ENCODE measurements at regions not wholly inside any gene's neighbourhood (a gene's known extent, or its start where the extent isn't known, plus 50 kb on each side); places are given as distances from the start of the nearest gene placed in this dataset.
"Not testable (repeated sequence)": the region's sequence is repeated elsewhere in the genome, so short reads cannot be mapped to it uniquely, and the experiment has no call there.

GRCh38 chr13:83730674-83731073 lies 151.6 kb downstream of the SLITRK1 start:
- no peak for DNase-seq (ENCODE audit: low read depth, low spot score)

- DNase-seq (ENCODE audit: low read depth, low spot score) = no peak
Measured at GRCh38 chr13:83722443-83722842, 159.8 kb downstream of the SLITRK1 start.

- no peak for DNase-seq (ENCODE audit: low read depth, low spot score)
Measured at GRCh38 chr13:83716121-83716520, 166.2 kb downstream of the SLITRK1 start.

- no peak for DNase-seq (ENCODE audit: low read depth, low spot score)
Measured at GRCh38 chr13:83714236-83714635, 168.0 kb downstream of the SLITRK1 start.

GRCh38 chr13:83710133-83710515 lies 172.2 kb downstream of the SLITRK1 start:
- DNase-seq (ENCODE audit: low read depth, low spot score) = no peak

GRCh38 chr13:83709426-83710132 lies 172.7 kb downstream of the SLITRK1 start:
- no peak for DNase-seq (ENCODE audit: low read depth, low spot score)

GRCh38 chr13:83702021-83702420 lies 180.3 kb downstream of the SLITRK1 start:
- no peak for DNase-seq (ENCODE audit: low read depth, low spot score)

- DNase-seq (ENCODE audit: low read depth, low spot score) = no peak
Measured at GRCh38 chr13:83692800-83693199, 189.5 kb downstream of the SLITRK1 start.

- DNase-seq (ENCODE audit: low read depth, low spot score) = no peak
Measured at GRCh38 chr13:83691966-83692365, 190.3 kb downstream of the SLITRK1 start.

- DNase-seq (ENCODE audit: low read depth, low spot score) = no peak
Measured at GRCh38 chr13:83681547-83681946, 200.7 kb downstream of the SLITRK1 start.

- DNase-seq (ENCODE audit: low read depth, low spot score) = no peak
Measured at GRCh38 chr13:83677985-83678384, 204.3 kb downstream of the SLITRK1 start.

GRCh38 chr13:83672612-83673011 lies 209.7 kb downstream of the SLITRK1 start:
- no peak for DNase-seq (ENCODE audit: low read depth, low spot score)

- DNase-seq (ENCODE audit: low read depth, low spot score) = no peak
Measured at GRCh38 chr13:83667606-83668005, 214.7 kb downstream of the SLITRK1 start.

- no peak for DNase-seq (ENCODE audit: low read depth, low spot score)
Measured at GRCh38 chr13:83666141-83666540, 216.1 kb downstream of the SLITRK1 start.

- no peak for DNase-seq (ENCODE audit: low read depth, low spot score)
Measured at GRCh38 chr13:83657281-83657680, 225.0 kb downstream of the SLITRK1 start.

GRCh38 chr13:83642617-83643016 lies 239.7 kb downstream of the SLITRK1 start:
- DNase-seq (ENCODE audit: low read depth, low spot score) = not testable (repeated sequence)

GRCh38 chr13:83634601-83635000 lies 247.7 kb downstream of the SLITRK1 start:
- no peak for DNase-seq (ENCODE audit: low read depth, low spot score)

- no peak for DNase-seq (ENCODE audit: low read depth, low spot score)
Measured at GRCh38 chr13:83633746-83634145, 248.5 kb downstream of the SLITRK1 start.

- DNase-seq (ENCODE audit: low read depth, low spot score) = no peak
Measured at GRCh38 chr13:83622422-83622784, 259.9 kb downstream of the SLITRK1 start.

- no peak for DNase-seq (ENCODE audit: low read depth, low spot score)
Measured at GRCh38 chr13:83621765-83622421, 260.4 kb downstream of the SLITRK1 start.

- no peak for DNase-seq (ENCODE audit: low read depth, low spot score)
Measured at GRCh38 chr13:83620530-83621220, 261.6 kb downstream of the SLITRK1 start.

GRCh38 chr13:83618966-83619365 lies 263.3 kb downstream of the SLITRK1 start:
- no peak for DNase-seq (ENCODE audit: low read depth, low spot score)

GRCh38 chr13:83613524-83613923 lies 268.8 kb downstream of the SLITRK1 start:
- DNase-seq (ENCODE audit: low read depth, low spot score) = no peak
